ENCODE measurements at regions not wholly inside any gene's neighbourhood (a gene's known extent, or its start where the extent isn't known, plus 50 kb on each side); places are given as distances from the start of the nearest gene placed in this dataset.

DNA sequence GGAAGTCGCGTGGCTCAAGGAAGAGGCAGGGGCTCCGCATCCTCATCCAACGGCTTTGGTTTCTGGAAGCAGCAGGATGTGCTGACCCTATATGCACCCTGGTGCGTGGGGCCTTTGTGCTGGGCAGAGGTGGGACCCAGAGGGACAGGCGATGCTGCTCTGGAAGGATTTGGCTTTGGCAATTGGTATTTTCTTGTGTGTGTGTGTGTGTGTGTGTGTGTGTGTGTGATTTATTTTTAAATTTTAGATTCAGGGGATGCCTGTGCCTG, 321.9 kb upstream of the ZNF507 start:
- DNase-seq (ENCODE audit: low spot score): no peak
- Histone ChIP-seq H3K4me2 (ENCODE audit: insufficient read depth, low read length, poor library complexity, severe bottlenecking) (no peak overlapping the region), H3K18ac (ENCODE audit: low read length) (no peak overlapping the region), H3K23ac (ENCODE audit: low read depth, low read length, poor library complexity) (no peak overlapping the region), H3K9ac (ENCODE audit: low read depth, low read length, poor library complexity) (no peak overlapping the region), H4K8ac (ENCODE audit: low read depth, low read length) (no peak overlapping the region), H3K9me3 (replicated peaks in 1 of 2; ENCODE audit: control insufficient read depth in 2 of 2, insufficient read depth in 1 of 2, low read depth in 1 of 2, low read length in 2 of 2) (no peaks in the 10 kb centered on the region), H3K4me1 (ENCODE audit: control insufficient read depth in 2 of 2, insufficient read depth in 1 of 2, low read depth in 1 of 2, low read length in 2 of 2) (no peaks in the 10 kb centered on the region), H2AFZ (ENCODE audit: low read length) (peak overlapping the region; percentile 35), H3K4me3 (ENCODE audit: low read length in 2 of 2) (no peak overlapping the region), H3K14ac (ENCODE audit: low read length) (no peak overlapping the region), H3K4ac (ENCODE audit: low read length) (no peak overlapping the region), H3K27me3 (ENCODE audit: control insufficient read depth in 3 of 3, insufficient read depth in 3 of 3, low read depth in 1 of 3, low read length in 3 of 3) (no peaks in the 10 kb centered on the region), H3K79me1 (ENCODE audit: low read depth, low read length) (no peaks in the 10 kb centered on the region), H4K91ac (ENCODE audit: low read depth, low read length, poor library complexity) (no peak overlapping the region), H3K36me3 (replicated peaks in 1 of 2; ENCODE audit: control insufficient read depth in 2 of 2, insufficient read depth in 2 of 2, low read length in 2 of 2) (no peaks in the 10 kb centered on the region), H2BK5ac (ENCODE audit: low read length) (no peak overlapping the region), H2AK5ac (ENCODE audit: low read depth, low read length) (no peak overlapping the region), H3K27ac (replicated peaks; ENCODE audit: low read length) (no peak overlapping the region), H2BK15ac (ENCODE audit: low read length) (no peak overlapping the region), H2BK12ac (ENCODE audit: low read length) (no peak overlapping the region), H2BK120ac (ENCODE audit: low read depth, low read length) (no peak overlapping the region)
- no CpG with 5 or more reads among the region's 6 CpGs for WGBS, 2 donors (ENCODE audit: extremely low coverage in 2 of 2, insufficient read length in 2 of 2, insufficient replicate concordance in 1 of 2)

DNA sequence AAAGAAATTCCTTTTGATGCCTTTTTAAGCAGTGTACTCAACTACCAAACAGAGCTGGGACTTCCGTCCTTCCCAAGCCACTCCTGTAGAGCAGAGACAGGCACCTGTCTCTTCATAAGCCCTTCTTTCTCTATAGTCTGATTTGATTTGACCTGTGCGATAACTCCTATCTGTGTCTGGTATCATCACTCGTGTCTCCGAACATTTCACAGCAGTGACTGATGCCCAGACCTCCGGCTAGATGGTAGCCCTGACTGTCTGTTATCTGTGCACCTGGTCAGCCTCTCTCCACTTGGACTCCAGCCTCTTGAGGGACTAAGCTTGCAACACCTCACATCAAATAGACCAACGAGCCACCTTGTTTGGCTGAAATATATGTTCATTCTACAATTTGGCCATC, 316.2 kb upstream of the ZNF507 start:
- H3K18ac ChIP-seq (ENCODE audit: low read length): no peak overlapping the region
- no peak overlapping the region for H3K27ac ChIP-seq (replicated peaks; ENCODE audit: low read length)
- H3K9ac ChIP-seq (ENCODE audit: low read depth, low read length, poor library complexity): no peak overlapping the region
- H2BK15ac ChIP-seq (ENCODE audit: low read length): no peak overlapping the region
- H3K4me1 ChIP-seq (ENCODE audit: control insufficient read depth in 2 of 2, insufficient read depth in 1 of 2, low read depth in 1 of 2, low read length in 2 of 2): no peaks in the 10 kb centered on the region
- no peaks in the 10 kb centered on the region for H3K36me3 ChIP-seq (replicated peaks in 1 of 2; ENCODE audit: control insufficient read depth in 2 of 2, insufficient read depth in 2 of 2, low read length in 2 of 2)
- H4K8ac ChIP-seq (ENCODE audit: low read depth, low read length): no peak overlapping the region
- no peak overlapping the region for H2AFZ ChIP-seq (ENCODE audit: low read length)
- H2BK12ac ChIP-seq (ENCODE audit: low read length): no peak overlapping the region
- DNase-seq (ENCODE audit: low spot score): no peak
- no peak overlapping the region for H3K23ac ChIP-seq (ENCODE audit: low read depth, low read length, poor library complexity)
- WGBS, 2 donors (ENCODE audit: extremely low coverage in 2 of 2, insufficient read length in 2 of 2, insufficient replicate concordance in 1 of 2): no CpG with 5 or more reads among the region's 6 CpGs
- H2AK5ac ChIP-seq (ENCODE audit: low read depth, low read length): no peak overlapping the region
- no peak overlapping the region for H2BK120ac ChIP-seq (ENCODE audit: low read depth, low read length)
- H3K79me1 ChIP-seq (ENCODE audit: low read depth, low read length): no peaks in the 10 kb centered on the region
- no peak overlapping the region for H3K4ac ChIP-seq (ENCODE audit: low read length)
- H3K4me2 ChIP-seq (ENCODE audit: insufficient read depth, low read length, poor library complexity, severe bottlenecking): no peak overlapping the region
- H2BK5ac ChIP-seq (ENCODE audit: low read length): no peak overlapping the region
- H3K4me3 ChIP-seq (ENCODE audit: low read length in 2 of 2): no peak overlapping the region
- H3K9me3 ChIP-seq (replicated peaks in 1 of 2; ENCODE audit: control insufficient read depth in 2 of 2, insufficient read depth in 1 of 2, low read depth in 1 of 2, low read length in 2 of 2): no peaks in the 10 kb centered on the region
- no peak overlapping the region for H4K91ac ChIP-seq (ENCODE audit: low read depth, low read length, poor library complexity)
- H3K27me3 ChIP-seq (ENCODE audit: control insufficient read depth in 3 of 3, insufficient read depth in 3 of 3, low read depth in 1 of 3, low read length in 3 of 3): no peaks in the 10 kb centered on the region
- no peak overlapping the region for H3K14ac ChIP-seq (ENCODE audit: low read length)

DNA sequence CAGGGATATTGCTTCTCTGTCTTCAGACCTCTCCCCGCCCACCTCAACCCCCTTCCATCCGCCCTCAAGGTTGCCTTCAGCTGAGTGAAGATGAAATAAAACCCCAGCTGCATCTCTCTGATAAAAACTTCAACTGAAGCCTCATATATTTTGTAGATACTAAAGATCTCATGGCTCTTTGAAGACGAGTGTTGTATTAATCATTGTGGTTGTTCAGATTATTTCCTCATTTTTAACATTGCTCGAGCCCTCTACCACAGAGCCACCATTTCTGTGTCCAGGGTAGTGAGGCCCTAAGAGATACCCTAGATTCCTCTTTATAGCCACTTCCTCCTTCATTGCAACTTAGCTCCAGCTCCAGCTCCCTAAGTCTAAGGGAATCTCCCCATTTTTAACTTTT, 312.8 kb upstream of the ZNF507 start:
- Histone ChIP-seq H3K4ac (ENCODE audit: low read length) (no peak overlapping the region), H3K27ac (replicated peaks; ENCODE audit: low read length) (no peak overlapping the region), H3K23ac (ENCODE audit: low read depth, low read length, poor library complexity) (no peak overlapping the region), H3K4me2 (ENCODE audit: insufficient read depth, low read length, poor library complexity, severe bottlenecking) (no peak overlapping the region), H3K9ac (ENCODE audit: low read depth, low read length, poor library complexity) (no peak overlapping the region), H2BK120ac (ENCODE audit: low read depth, low read length) (no peak overlapping the region), H3K14ac (ENCODE audit: low read length) (no peak overlapping the region), H4K91ac (ENCODE audit: low read depth, low read length, poor library complexity) (no peak overlapping the region), H3K79me1 (ENCODE audit: low read depth, low read length) (no peaks in the 10 kb centered on the region), H3K9me3 (replicated peaks in 1 of 2; ENCODE audit: control insufficient read depth in 2 of 2, insufficient read depth in 1 of 2, low read depth in 1 of 2, low read length in 2 of 2) (no peaks in the 10 kb centered on the region), H3K4me3 (ENCODE audit: low read length in 2 of 2) (no peak overlapping the region), H3K18ac (ENCODE audit: low read length) (no peak overlapping the region), H2BK5ac (ENCODE audit: low read length) (no peak overlapping the region), H3K36me3 (replicated peaks in 1 of 2; ENCODE audit: control insufficient read depth in 2 of 2, insufficient read depth in 2 of 2, low read length in 2 of 2) (no peaks in the 10 kb centered on the region), H2AFZ (ENCODE audit: low read length) (no peak overlapping the region), H4K8ac (ENCODE audit: low read depth, low read length) (no peak overlapping the region), H2BK15ac (ENCODE audit: low read length) (no peak overlapping the region), H2BK12ac (ENCODE audit: low read length) (no peak overlapping the region), H2AK5ac (ENCODE audit: low read depth, low read length) (no peak overlapping the region), H3K27me3 (ENCODE audit: control insufficient read depth in 3 of 3, insufficient read depth in 3 of 3, low read depth in 1 of 3, low read length in 3 of 3) (peaks cover 0 to 4% (median 0%) of the 10 kb centered on the region in 3 experiments), H3K4me1 (ENCODE audit: control insufficient read depth in 2 of 2, insufficient read depth in 1 of 2, low read depth in 1 of 2, low read length in 2 of 2) (no peaks in the 10 kb centered on the region)
- DNase-seq (ENCODE audit: low spot score): no peak
- WGBS, 2 donors (ENCODE audit: extremely low coverage in 2 of 2, insufficient read length in 2 of 2, insufficient replicate concordance in 1 of 2): no CpG with 5 or more reads among the region's 4 CpGs

DNA sequence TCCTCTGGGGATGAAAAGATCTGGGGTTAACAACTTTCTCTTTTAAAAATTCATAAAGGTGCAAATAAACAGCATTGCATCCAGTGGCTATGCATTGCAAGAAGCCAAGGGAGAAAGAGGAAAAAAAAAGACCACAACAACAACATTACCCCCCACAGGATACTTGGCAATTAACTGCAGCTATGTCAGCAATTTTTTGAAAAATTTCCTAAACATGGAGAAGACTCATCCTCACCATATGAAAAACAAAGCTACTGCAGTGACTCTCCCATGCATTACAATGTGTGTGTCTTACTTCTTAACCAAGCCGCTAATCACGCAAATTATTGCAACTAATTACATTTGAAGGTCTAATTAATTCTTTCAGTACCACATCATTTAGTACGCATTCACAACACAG, 309.8 kb upstream of the ZNF507 start:
- Histone ChIP-seq H2BK5ac (ENCODE audit: low read length) (no peak overlapping the region), H2AK5ac (ENCODE audit: low read depth, low read length) (no peak overlapping the region), H3K4me2 (ENCODE audit: insufficient read depth, low read length, poor library complexity, severe bottlenecking) (no peak overlapping the region), H4K8ac (ENCODE audit: low read depth, low read length) (no peak overlapping the region), H3K4ac (ENCODE audit: low read length) (no peak overlapping the region), H3K14ac (ENCODE audit: low read length) (no peak overlapping the region), H3K27ac (replicated peaks; ENCODE audit: low read length) (no peak overlapping the region), H3K9me3 (replicated peaks in 1 of 2; ENCODE audit: control insufficient read depth in 2 of 2, insufficient read depth in 1 of 2, low read depth in 1 of 2, low read length in 2 of 2) (no peaks in the 10 kb centered on the region), H2BK120ac (ENCODE audit: low read depth, low read length) (no peak overlapping the region), H3K36me3 (replicated peaks in 1 of 2; ENCODE audit: control insufficient read depth in 2 of 2, insufficient read depth in 2 of 2, low read length in 2 of 2) (no peaks in the 10 kb centered on the region), H3K9ac (ENCODE audit: low read depth, low read length, poor library complexity) (no peak overlapping the region), H3K4me1 (ENCODE audit: control insufficient read depth in 2 of 2, insufficient read depth in 1 of 2, low read depth in 1 of 2, low read length in 2 of 2) (no peaks in the 10 kb centered on the region), H3K18ac (ENCODE audit: low read length) (no peak overlapping the region), H3K4me3 (ENCODE audit: low read length in 2 of 2) (no peak overlapping the region), H2AFZ (ENCODE audit: low read length) (no peak overlapping the region), H3K79me1 (ENCODE audit: low read depth, low read length) (no peaks in the 10 kb centered on the region), H2BK12ac (ENCODE audit: low read length) (no peak overlapping the region), H4K91ac (ENCODE audit: low read depth, low read length, poor library complexity) (no peak overlapping the region), H3K27me3 (ENCODE audit: control insufficient read depth in 3 of 3, insufficient read depth in 3 of 3, low read depth in 1 of 3, low read length in 3 of 3) (peaks cover 0 to 18% (median 0%) of the 10 kb centered on the region in 3 experiments), H2BK15ac (ENCODE audit: low read length) (no peak overlapping the region), H3K23ac (ENCODE audit: low read depth, low read length, poor library complexity) (no peak overlapping the region)
- no peak for DNase-seq (ENCODE audit: low spot score)
- no CpG with 5 or more reads among the region's 3 CpGs for WGBS, 2 donors (ENCODE audit: extremely low coverage in 2 of 2, insufficient read length in 2 of 2, insufficient replicate concordance in 1 of 2)

Measured in neuronal stem cell (in vitro differentiated cells).